GM23338 (cell line): ENCODE measurements at regions not wholly inside any gene's neighbourhood (a gene's known extent, or its start where the extent isn't known, plus 50 kb on each side); places are given as distances from the start of the nearest gene placed in this dataset.

Source experiments
- ATAC-seq: fragments of 200-7000 bp; cut with Tn5 transposase; 3 replicates; pipeline ENCODE4 v1.9.1; 2020
- DNase-seq: peaks from one replicate; pipeline ENCODE4 v3.0.0-alpha.2; 2015; ENCODE audit warnings: low spot score
- H2AFZ ChIP-seq: fragments of 200-600 bp; sonication (generic); 2 replicates; pipeline ENCODE4 v1.8.0; 2016; ENCODE audit warnings: antibody characterized with exemption, mild to moderate bottlenecking, moderate library complexity
- H3F3A ChIP-seq: fragments of 200-600 bp; sonication (generic); replicated peaks from 2 replicates; pipeline ENCODE4 v1.8.0; 2017; ENCODE audit warnings: antibody characterized with exemption, mixed run types, low read depth
- H3K27ac ChIP-seq: fragments of 200-600 bp; sonication (generic); 2 replicates; pipeline ENCODE4 v1.6.1; 2016; ENCODE audit warnings: low read depth
- H3K27me3 ChIP-seq: fragments of 200-600 bp; sonication (generic); 2 replicates; pipeline ENCODE4 v1.8.0; 2016; ENCODE audit warnings: mild to moderate bottlenecking, mixed run types, moderate library complexity; ENCODE audit not compliant: insufficient read depth
- H3K36me3 ChIP-seq: fragments of 200-600 bp; sonication (generic); 2 replicates; pipeline ENCODE4 v1.8.0; 2016; ENCODE audit warnings: mild to moderate bottlenecking; ENCODE audit not compliant: insufficient read depth
- H3K4me1 ChIP-seq: fragments of 200-600 bp; sonication (generic); 2 replicates; pipeline ENCODE4 v1.8.0; 2016; ENCODE audit warnings: mild to moderate bottlenecking, moderate library complexity; ENCODE audit not compliant: insufficient read depth
- H3K4me2 ChIP-seq: fragments of 200-600 bp; sonication (generic); 2 replicates; pipeline ENCODE4 v1.7.1; 2017; ENCODE audit warnings: mixed run types
- H3K4me3 ChIP-seq: fragments of 200-600 bp; sonication (generic); 2 replicates; pipeline ENCODE4 v1.6.1; 2016; ENCODE audit warnings: mixed run types
- H3K79me2 ChIP-seq: fragments of 200-600 bp; sonication (generic); replicated peaks from 2 replicates; pipeline ENCODE4 v1.8.0; 2017; ENCODE audit warnings: mild to moderate bottlenecking; ENCODE audit not compliant: insufficient read depth
- H3K9me2 ChIP-seq: fragments of 200-600 bp; sonication (generic); 2 replicates; pipeline ENCODE4 v1.8.0; 2017; ENCODE audit not compliant: insufficient read depth
- H4K20me1 ChIP-seq: fragments of 200-600 bp; sonication (generic); replicated peaks from 2 replicates; pipeline ENCODE4 v1.8.0; 2017; ENCODE audit warnings: mild to moderate bottlenecking; ENCODE audit not compliant: insufficient read depth
- H3K27ac Mint-ChIP-seq: 2 replicates; pipeline ENCODE4 v1.8.0; 2020; ENCODE audit warnings: inconsistent platforms, mild to moderate bottlenecking, moderate library complexity, mixed read lengths
- H3K27me3 Mint-ChIP-seq: 3 replicates; pipeline ENCODE4 v1.8.0; 2022; ENCODE audit warnings: low read depth, mild to moderate bottlenecking, moderate library complexity, mixed read lengths, inconsistent platforms; ENCODE audit not compliant: insufficient read depth, poor library complexity
- H3K36me3 Mint-ChIP-seq: 3 replicates; pipeline ENCODE4 v1.8.0; 2021; ENCODE audit warnings: low read depth, mild to moderate bottlenecking, inconsistent platforms, moderate library complexity, mixed read lengths
- H3K4me1 Mint-ChIP-seq: 3 replicates; pipeline ENCODE4 v1.8.0; 2020; ENCODE audit warnings: mild to moderate bottlenecking, inconsistent platforms, mixed read lengths
- H3K4me3 Mint-ChIP-seq: 3 replicates; pipeline ENCODE4 v1.8.0; 2021; ENCODE audit warnings: moderate library complexity, mild to moderate bottlenecking, inconsistent platforms, mixed read lengths
- H3K9me3 Mint-ChIP-seq: 3 replicates; pipeline ENCODE4 v1.8.0; 2020; ENCODE audit warnings: moderate library complexity, mild to moderate bottlenecking, inconsistent platforms, mixed read lengths
- CREB1 ChIP-seq: fragments of 250-450 bp; sonication (Bioruptor Pico); IDR thresholded peaks from 2 replicates; pipeline ENCODE4 v1.5.0; 2020; ENCODE audit warnings: low read depth, mild to moderate bottlenecking, moderate library complexity
- CTCF ChIP-seq, 2 experiments: fragments of 200-600 bp in 1 of 2; sonication (generic) in 1 of 2; conservative IDR thresholded peaks; 2 replicates each; pipeline versions ENCODE4 v1.5.1 to v1.6.1; 2016 to 2017; ENCODE audit warnings: antibody characterized with exemption in 2 of 2, low read depth in 2 of 2, mild to moderate bottlenecking in 2 of 2, moderate library complexity in 1 of 2
- ETS1 ChIP-seq: IDR thresholded peaks from 2 replicates; pipeline ENCODE4 v1.6.1; 2016; ENCODE audit warnings: antibody characterized with exemption
- EZH2 ChIP-seq: fragments of 200-600 bp; sonication (generic); IDR thresholded peaks from one replicate; pipeline ENCODE4 v1.8.0; 2017; ENCODE audit warnings: antibody characterized with exemption, mild to moderate bottlenecking, low read depth; ENCODE audit not compliant: unreplicated experiment
- EZH2phosphoT487 ChIP-seq: fragments of 200-600 bp; sonication (generic); IDR thresholded peaks from one replicate; pipeline ENCODE4 v1.8.1; 2018; ENCODE audit warnings: antibody characterized with exemption; ENCODE audit not compliant: unreplicated experiment
- JUNB ChIP-seq: IDR thresholded peaks from one replicate; pipeline ENCODE4 v1.6.1; 2016; ENCODE audit warnings: antibody characterized with exemption; ENCODE audit not compliant: unreplicated experiment
- NANOG ChIP-seq: IDR thresholded peaks from 2 replicates; pipeline ENCODE4 v1.6.1; 2016; ENCODE audit warnings: antibody characterized with exemption, borderline replicate concordance
- POLR2AphosphoS5 ChIP-seq: IDR thresholded peaks from 2 replicates; pipeline ENCODE4 v1.6.1; 2016; ENCODE audit warnings: antibody characterized with exemption, low read depth
- REST ChIP-seq: IDR thresholded peaks from one replicate; pipeline ENCODE4 v1.6.1; 2018; ENCODE audit warnings: antibody characterized with exemption; ENCODE audit not compliant: unreplicated experiment
- STAT1 ChIP-seq: IDR thresholded peaks from one replicate; pipeline ENCODE4 v1.6.1; 2016; ENCODE audit warnings: antibody characterized with exemption; ENCODE audit not compliant: unreplicated experiment
- ZNF114 ChIP-seq: fragments of 250-450 bp; sonication (Bioruptor Pico); IDR thresholded peaks from 2 replicates; pipeline ENCODE4 v1.5.0; 2020; ENCODE audit warnings: mild to moderate bottlenecking, moderate library complexity
- ZNF331 ChIP-seq: fragments of 250-450 bp; sonication (Bioruptor Pico); IDR thresholded peaks from 2 replicates; pipeline ENCODE4 v1.5.0; 2020; ENCODE audit warnings: low read depth, mild to moderate bottlenecking, moderate library complexity
- TF ChIP-seq, protein P1 (sequence below): fragments of 250-450 bp; sonication (Bioruptor Pico); IDR thresholded peaks from 2 replicates; pipeline ENCODE4 v1.5.0; 2020; ENCODE audit warnings: mild to moderate bottlenecking, moderate library complexity

GRCh38 chr15:47338771-47339170 is 378.5 kb upstream of the SEMA6D start:
- Histone ChIP-seq H3K4me3 (no peak overlapping the region), H3K79me2 (no peaks in the 10 kb centered on the region), H3K9me2 (0 out of 2 replicates have a peak, but pooled peaks cover 7% of the 10 kb centered on the region), H2AFZ (no peak overlapping the region), H4K20me1 (no peaks in the 10 kb centered on the region), H3K27ac (no peak overlapping the region), H3K36me3 (no peaks in the 10 kb centered on the region), H3K27me3 (no peaks in the 10 kb centered on the region), H3F3A (no peaks in the 10 kb centered on the region), H3K4me1 (no peaks in the 10 kb centered on the region), H3K4me2 (no peak overlapping the region)
- DNase-seq: no peak
- Mint-ChIP-seq H3K36me3 (no peaks in the 10 kb centered on the region), H3K27ac (no peak overlapping the region), H3K4me3 (no peak overlapping the region), H3K9me3 (no peaks in the 10 kb centered on the region; the same call in 2 of the 3 replicates), H3K27me3 (no peaks in the 10 kb centered on the region), H3K4me1 (no peaks in the 10 kb centered on the region)
- ATAC-seq: no peak
- no peak for TF ChIP-seq CTCF (conservative IDR thresholded peaks at IDR 0.05; ENCODE audit: low read depth in 2 of 2)
- TF ChIP-seq, protein P1, sequence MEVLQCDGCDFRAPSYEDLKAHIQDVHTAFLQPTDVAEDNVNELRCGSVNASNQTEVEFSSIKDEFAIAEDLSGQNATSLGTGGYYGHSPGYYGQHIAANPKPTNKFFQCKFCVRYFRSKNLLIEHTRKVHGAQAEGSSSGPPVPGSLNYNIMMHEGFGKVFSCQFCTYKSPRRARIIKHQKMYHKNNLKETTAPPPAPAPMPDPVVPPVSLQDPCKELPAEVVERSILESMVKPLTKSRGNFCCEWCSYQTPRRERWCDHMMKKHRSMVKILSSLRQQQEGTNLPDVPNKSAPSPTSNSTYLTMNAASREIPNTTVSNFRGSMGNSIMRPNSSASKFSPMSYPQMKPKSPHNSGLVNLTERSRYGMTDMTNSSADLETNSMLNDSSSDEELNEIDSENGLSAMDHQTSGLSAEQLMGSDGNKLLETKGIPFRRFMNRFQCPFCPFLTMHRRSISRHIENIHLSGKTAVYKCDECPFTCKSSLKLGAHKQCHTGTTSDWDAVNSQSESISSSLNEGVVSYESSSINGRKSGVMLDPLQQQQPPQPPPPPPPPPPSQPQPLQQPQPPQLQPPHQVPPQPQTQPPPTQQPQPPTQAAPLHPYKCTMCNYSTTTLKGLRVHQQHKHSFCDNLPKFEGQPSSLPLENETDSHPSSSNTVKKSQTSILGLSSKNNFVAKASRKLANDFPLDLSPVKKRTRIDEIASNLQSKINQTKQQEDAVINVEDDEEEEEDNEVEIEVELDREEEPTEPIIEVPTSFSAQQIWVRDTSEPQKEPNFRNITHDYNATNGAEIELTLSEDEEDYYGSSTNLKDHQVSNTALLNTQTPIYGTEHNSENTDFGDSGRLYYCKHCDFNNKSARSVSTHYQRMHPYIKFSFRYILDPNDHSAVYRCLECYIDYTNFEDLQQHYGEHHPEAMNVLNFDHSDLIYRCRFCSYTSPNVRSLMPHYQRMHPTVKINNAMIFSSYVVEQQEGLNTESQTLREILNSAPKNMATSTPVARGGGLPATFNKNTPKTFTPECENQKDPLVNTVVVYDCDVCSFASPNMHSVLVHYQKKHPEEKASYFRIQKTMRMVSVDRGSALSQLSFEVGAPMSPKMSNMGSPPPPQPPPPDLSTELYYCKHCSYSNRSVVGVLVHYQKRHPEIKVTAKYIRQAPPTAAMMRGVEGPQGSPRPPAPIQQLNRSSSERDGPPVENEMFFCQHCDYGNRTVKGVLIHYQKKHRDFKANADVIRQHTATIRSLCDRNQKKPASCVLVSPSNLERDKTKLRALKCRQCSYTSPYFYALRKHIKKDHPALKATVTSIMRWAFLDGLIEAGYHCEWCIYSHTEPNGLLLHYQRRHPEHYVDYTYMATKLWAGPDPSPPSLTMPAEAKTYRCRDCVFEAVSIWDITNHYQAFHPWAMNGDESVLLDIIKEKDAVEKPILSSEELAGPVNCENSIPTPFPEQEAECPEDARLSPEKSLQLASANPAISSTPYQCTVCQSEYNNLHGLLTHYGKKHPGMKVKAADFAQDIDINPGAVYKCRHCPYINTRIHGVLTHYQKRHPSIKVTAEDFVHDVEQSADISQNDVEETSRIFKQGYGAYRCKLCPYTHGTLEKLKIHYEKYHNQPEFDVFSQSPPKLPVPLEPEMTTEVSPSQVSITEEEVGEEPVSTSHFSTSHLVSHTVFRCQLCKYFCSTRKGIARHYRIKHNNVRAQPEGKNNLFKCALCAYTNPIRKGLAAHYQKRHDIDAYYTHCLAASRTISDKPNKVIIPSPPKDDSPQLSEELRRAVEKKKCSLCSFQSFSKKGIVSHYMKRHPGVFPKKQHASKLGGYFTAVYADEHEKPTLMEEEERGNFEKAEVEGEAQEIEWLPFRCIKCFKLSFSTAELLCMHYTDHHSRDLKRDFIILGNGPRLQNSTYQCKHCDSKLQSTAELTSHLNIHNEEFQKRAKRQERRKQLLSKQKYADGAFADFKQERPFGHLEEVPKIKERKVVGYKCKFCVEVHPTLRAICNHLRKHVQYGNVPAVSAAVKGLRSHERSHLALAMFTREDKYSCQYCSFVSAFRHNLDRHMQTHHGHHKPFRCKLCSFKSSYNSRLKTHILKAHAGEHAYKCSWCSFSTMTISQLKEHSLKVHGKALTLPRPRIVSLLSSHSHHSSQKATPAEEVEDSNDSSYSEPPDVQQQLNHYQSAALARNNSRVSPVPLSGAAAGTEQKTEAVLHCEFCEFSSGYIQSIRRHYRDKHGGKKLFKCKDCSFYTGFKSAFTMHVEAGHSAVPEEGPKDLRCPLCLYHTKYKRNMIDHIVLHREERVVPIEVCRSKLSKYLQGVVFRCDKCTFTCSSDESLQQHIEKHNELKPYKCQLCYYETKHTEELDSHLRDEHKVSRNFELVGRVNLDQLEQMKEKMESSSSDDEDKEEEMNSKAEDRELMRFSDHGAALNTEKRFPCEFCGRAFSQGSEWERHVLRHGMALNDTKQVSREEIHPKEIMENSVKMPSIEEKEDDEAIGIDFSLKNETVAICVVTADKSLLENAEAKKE (CRISPR knock-in tag): no peak
- no peak for TF ChIP-seq STAT1
- no peak for TF ChIP-seq NANOG
- no peak for TF ChIP-seq REST
- no peak for TF ChIP-seq ETS1
- no peak for TF ChIP-seq ZNF114
- no peak for TF ChIP-seq CREB1 (CRISPR knock-in tag)
- no peak for TF ChIP-seq ZNF331 (CRISPR knock-in tag)
- TF ChIP-seq JUNB: no peak
- no peak for TF ChIP-seq POLR2AphosphoS5
- no peak for TF ChIP-seq EZH2
- TF ChIP-seq EZH2phosphoT487: no peak
